ENCODE measurements at regions not wholly inside any gene's neighbourhood (a gene's known extent, or its start where the extent isn't known, plus 50 kb on each side); places are given as distances from the start of the nearest gene placed in this dataset.

DNA sequence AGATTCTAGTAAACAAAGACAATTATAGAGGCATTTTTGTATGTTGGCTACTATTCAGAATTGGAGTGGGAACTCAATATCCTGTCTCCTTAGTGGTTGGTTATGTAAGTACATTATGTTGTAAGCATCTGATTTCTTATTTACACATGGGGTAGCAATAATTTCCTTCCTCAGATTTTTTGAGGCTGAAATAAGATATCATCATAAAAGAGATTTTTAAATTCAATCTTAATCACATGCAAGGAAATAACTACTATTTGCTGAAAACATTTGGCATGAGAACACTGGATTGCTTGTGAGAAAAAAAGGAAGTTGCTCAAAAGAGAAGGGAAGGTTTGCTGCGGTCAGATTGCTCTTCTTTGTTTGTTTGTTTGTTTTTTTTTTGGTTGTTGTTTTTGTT lies 437.7 kb upstream of the HS3ST1 start:
- H3K27ac ChIP-seq (ENCODE audit: low read depth, low read length), result no peak overlapping the region
- H3K4me3 ChIP-seq (ENCODE audit: low read length in 3 of 3), result no peak overlapping the region
- H3K36me3 ChIP-seq (ENCODE audit: control insufficient read depth in 3 of 3, insufficient read depth in 3 of 3, low read length in 3 of 3), result no peaks in the 10 kb centered on the region
- no peaks in the 10 kb centered on the region for H3K4me1 ChIP-seq (ENCODE audit: control insufficient read depth in 3 of 3, insufficient read depth in 3 of 3, low read length in 3 of 3)
- H3K9ac ChIP-seq (ENCODE audit: low read depth in 1 of 3, low read length in 3 of 3), result no peak overlapping the region
- H3K27me3 ChIP-seq (ENCODE audit: control insufficient read depth in 3 of 3, insufficient read depth in 3 of 3, low read length in 3 of 3), result no peaks in the 10 kb centered on the region
- H3K9me3 ChIP-seq (ENCODE audit: control insufficient read depth in 3 of 3, low read length in 3 of 3), result no peaks in the 10 kb centered on the region

DNA sequence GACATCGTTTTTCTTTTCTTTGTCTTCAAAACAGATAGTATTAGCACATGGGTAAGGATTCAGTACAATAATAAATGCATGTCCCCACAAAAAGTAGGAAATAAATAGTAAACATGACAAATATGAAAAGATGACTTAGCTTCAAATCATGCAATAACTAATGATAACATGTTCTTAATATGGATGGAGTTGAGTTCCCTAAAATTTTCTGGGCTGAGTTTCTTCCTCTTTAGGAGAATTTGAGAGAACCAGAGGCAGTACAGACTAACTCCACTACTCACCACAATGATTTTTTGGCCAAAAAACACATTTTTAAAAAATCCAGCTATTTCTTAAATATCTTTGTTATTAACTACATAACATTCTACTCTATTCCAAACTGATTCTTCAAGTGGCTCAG lies 432.3 kb upstream of the HS3ST1 start:
- Histone ChIP-seq H3K27ac (ENCODE audit: low read depth, low read length) (no peak overlapping the region), H3K9ac (ENCODE audit: low read depth in 1 of 3, low read length in 3 of 3) (no peak overlapping the region), H3K4me1 (ENCODE audit: control insufficient read depth in 3 of 3, insufficient read depth in 3 of 3, low read length in 3 of 3) (no peaks in the 10 kb centered on the region), H3K9me3 (ENCODE audit: control insufficient read depth in 3 of 3, low read length in 3 of 3) (no peaks in the 10 kb centered on the region), H3K4me3 (ENCODE audit: low read length in 3 of 3) (no peak overlapping the region), H3K36me3 (ENCODE audit: control insufficient read depth in 3 of 3, insufficient read depth in 3 of 3, low read length in 3 of 3) (no peaks in the 10 kb centered on the region), H3K27me3 (ENCODE audit: control insufficient read depth in 3 of 3, insufficient read depth in 3 of 3, low read length in 3 of 3) (no peaks in the 10 kb centered on the region)

DNA sequence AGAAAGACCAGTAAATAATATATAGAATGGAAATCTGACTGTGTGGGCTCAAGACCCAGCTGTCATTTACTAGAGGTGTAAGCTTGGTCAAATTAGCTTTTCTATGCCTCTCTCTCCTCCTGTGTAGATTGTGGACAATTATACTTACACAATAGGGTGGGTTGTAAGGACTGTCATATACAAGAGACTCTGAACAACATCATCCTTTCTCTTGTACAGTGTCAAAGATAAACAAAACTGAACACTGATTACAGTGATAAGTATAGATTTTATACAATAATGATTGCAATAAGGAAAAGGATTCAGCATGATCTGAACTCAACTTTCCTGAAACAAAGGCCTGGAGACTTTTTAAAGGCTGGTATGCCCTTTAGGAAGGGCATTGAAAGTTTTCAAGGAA lies 429.2 kb upstream of the HS3ST1 start:
- Histone ChIP-seq H3K9ac (ENCODE audit: low read depth in 1 of 3, low read length in 3 of 3) (no peak overlapping the region), H3K9me3 (ENCODE audit: control insufficient read depth in 3 of 3, low read length in 3 of 3) (no peaks in the 10 kb centered on the region), H3K4me1 (ENCODE audit: control insufficient read depth in 3 of 3, insufficient read depth in 3 of 3, low read length in 3 of 3) (no peaks in the 10 kb centered on the region), H3K36me3 (ENCODE audit: control insufficient read depth in 3 of 3, insufficient read depth in 3 of 3, low read length in 3 of 3) (no peaks in the 10 kb centered on the region), H3K27me3 (ENCODE audit: control insufficient read depth in 3 of 3, insufficient read depth in 3 of 3, low read length in 3 of 3) (no peaks in the 10 kb centered on the region), H3K4me3 (ENCODE audit: low read length in 3 of 3) (no peak overlapping the region), H3K27ac (ENCODE audit: low read depth, low read length) (no peak overlapping the region)

DNA sequence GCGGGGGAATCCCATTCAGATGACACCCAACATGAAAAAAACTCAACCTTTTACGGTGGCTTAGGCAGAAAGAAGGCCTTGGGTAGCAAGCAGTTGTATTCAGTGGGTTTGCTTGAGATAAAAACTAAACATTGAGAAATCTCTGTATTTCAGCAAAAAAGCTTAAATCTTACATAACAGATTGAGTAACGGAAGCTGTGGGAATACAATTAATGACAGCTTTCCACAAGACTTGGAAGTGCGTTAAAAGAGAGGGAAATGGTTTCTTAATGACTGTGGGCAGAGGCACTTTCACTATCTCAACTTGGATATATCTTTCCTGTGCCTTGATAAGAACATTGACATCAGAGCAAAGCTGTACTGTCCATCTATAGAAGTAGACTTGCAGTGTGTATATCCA lies 418.5 kb upstream of the HS3ST1 start:
- no peaks in the 10 kb centered on the region for H3K36me3 ChIP-seq (ENCODE audit: control insufficient read depth in 3 of 3, insufficient read depth in 3 of 3, low read length in 3 of 3)
- no peaks in the 10 kb centered on the region for H3K9me3 ChIP-seq (ENCODE audit: control insufficient read depth in 3 of 3, low read length in 3 of 3)
- H3K4me1 ChIP-seq (ENCODE audit: control insufficient read depth in 3 of 3, insufficient read depth in 3 of 3, low read length in 3 of 3), result no peaks in the 10 kb centered on the region
- no peak overlapping the region for H3K9ac ChIP-seq (ENCODE audit: low read depth in 1 of 3, low read length in 3 of 3)
- H3K27ac ChIP-seq (ENCODE audit: low read depth, low read length), result no peak overlapping the region
- no peaks in the 10 kb centered on the region for H3K27me3 ChIP-seq (ENCODE audit: control insufficient read depth in 3 of 3, insufficient read depth in 3 of 3, low read length in 3 of 3)
- no peak overlapping the region for H3K4me3 ChIP-seq (ENCODE audit: low read length in 3 of 3)

DNA sequence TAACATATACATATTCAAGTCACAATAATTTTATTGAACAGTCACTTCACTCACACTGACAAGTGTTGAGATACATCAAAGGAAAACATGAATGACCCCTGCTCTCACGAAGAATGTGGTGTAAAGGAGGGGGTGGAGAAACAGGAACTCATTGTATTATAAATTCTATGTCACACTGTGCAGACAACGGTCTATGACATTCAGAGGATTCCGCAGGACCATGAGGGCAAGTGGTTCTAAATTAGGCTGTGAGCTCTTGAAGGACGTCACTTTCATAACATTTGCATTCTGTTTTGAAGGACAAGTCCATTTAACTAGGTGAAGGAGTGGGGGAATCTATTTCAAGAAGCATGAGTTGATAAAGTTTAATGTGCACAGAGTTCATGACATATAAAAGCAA lies 415.2 kb upstream of the HS3ST1 start:
- H3K27ac ChIP-seq (ENCODE audit: low read depth, low read length), result no peak overlapping the region
- H3K9ac ChIP-seq (ENCODE audit: low read depth in 1 of 3, low read length in 3 of 3), result no peak overlapping the region
- no peaks in the 10 kb centered on the region for H3K36me3 ChIP-seq (ENCODE audit: control insufficient read depth in 3 of 3, insufficient read depth in 3 of 3, low read length in 3 of 3)
- H3K9me3 ChIP-seq (ENCODE audit: control insufficient read depth in 3 of 3, low read length in 3 of 3), result no peaks in the 10 kb centered on the region
- no peaks in the 10 kb centered on the region for H3K4me1 ChIP-seq (ENCODE audit: control insufficient read depth in 3 of 3, insufficient read depth in 3 of 3, low read length in 3 of 3)
- no peak overlapping the region for H3K4me3 ChIP-seq (ENCODE audit: low read length in 3 of 3)
- H3K27me3 ChIP-seq (ENCODE audit: control insufficient read depth in 3 of 3, insufficient read depth in 3 of 3, low read length in 3 of 3), result no peaks in the 10 kb centered on the region

DNA sequence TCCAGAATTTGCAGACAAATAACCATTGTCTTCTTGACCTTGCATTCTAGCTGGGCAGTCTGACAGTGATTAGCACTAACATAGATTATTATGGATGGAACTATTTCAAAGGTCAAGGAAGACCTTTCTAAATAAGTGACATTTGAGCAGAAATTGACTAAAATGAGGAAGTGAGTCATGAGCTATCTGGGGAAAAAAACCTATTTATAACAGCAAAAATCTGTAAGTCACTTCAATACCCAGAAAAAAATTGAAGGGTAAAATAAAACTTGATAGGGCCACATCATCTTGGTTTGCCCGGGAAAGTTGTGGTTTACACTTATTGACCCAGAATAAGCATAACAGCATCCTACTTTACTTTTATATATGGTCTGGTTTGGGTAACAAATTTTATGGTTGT lies 414.6 kb upstream of the HS3ST1 start:
- H3K9me3 ChIP-seq (ENCODE audit: control insufficient read depth in 3 of 3, low read length in 3 of 3), result no peaks in the 10 kb centered on the region
- no peak overlapping the region for H3K27ac ChIP-seq (ENCODE audit: low read depth, low read length)
- H3K4me3 ChIP-seq (ENCODE audit: low read length in 3 of 3), result no peak overlapping the region
- H3K36me3 ChIP-seq (ENCODE audit: control insufficient read depth in 3 of 3, insufficient read depth in 3 of 3, low read length in 3 of 3), result no peaks in the 10 kb centered on the region
- H3K9ac ChIP-seq (ENCODE audit: low read depth in 1 of 3, low read length in 3 of 3), result no peak overlapping the region
- no peaks in the 10 kb centered on the region for H3K27me3 ChIP-seq (ENCODE audit: control insufficient read depth in 3 of 3, insufficient read depth in 3 of 3, low read length in 3 of 3)
- no peaks in the 10 kb centered on the region for H3K4me1 ChIP-seq (ENCODE audit: control insufficient read depth in 3 of 3, insufficient read depth in 3 of 3, low read length in 3 of 3)

DNA sequence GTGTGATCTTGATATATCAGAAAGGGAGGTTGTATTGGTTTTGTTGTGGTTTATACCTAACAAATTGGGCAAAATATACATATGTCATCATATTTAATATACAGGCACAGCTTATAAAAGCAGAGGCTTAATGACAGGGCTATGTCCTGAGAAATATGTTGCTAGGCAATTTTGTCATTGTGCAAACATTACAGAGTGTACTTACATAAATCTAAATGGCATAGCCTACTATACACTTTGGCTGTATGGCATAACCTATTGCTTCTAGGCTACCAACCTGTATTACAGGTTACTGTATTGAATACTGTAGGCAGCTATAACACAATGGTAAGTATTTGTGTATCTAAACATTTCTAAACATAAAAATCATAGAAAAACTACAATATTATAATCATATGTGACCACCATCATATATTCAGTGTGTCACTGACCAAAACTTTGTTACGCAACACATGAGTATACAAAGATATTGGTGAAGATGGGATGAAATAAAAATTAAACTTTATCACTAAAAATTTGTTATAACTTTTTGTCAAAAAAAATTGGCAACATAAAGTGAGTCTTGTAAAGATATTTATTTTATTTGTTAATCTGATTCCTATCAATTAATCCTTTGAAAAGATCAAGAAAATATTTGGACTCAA lies 414.0 kb upstream of the HS3ST1 start:
- H3K36me3 ChIP-seq (ENCODE audit: control insufficient read depth in 3 of 3, insufficient read depth in 3 of 3, low read length in 3 of 3), result no peaks in the 10 kb centered on the region
- no peaks in the 10 kb centered on the region for H3K4me1 ChIP-seq (ENCODE audit: control insufficient read depth in 3 of 3, insufficient read depth in 3 of 3, low read length in 3 of 3)
- no peaks in the 10 kb centered on the region for H3K9me3 ChIP-seq (ENCODE audit: control insufficient read depth in 3 of 3, low read length in 3 of 3)
- no peak overlapping the region for H3K4me3 ChIP-seq (ENCODE audit: low read length in 3 of 3)
- H3K27ac ChIP-seq (ENCODE audit: low read depth, low read length), result no peak overlapping the region
- no peaks in the 10 kb centered on the region for H3K27me3 ChIP-seq (ENCODE audit: control insufficient read depth in 3 of 3, insufficient read depth in 3 of 3, low read length in 3 of 3)
- H3K9ac ChIP-seq (ENCODE audit: low read depth in 1 of 3, low read length in 3 of 3), result no peak overlapping the region

DNA sequence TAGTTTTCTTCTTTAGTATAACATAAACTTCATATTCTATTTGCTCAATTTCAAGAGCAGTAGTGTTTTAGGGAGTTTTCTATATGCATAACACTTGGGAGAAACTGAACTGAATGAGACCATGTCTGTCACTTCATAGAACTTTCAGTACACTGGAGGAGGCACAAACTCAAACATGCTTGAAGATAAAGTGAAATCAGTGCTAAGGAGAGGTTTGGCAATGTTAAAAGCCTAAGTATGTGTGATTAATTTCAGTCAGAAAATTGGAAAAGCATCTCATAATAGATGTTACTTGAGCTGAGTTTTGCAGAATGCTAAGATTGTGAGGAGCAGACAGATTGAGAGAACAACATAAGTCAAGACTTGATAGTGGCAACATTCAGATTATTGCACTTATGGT lies 411.2 kb upstream of the HS3ST1 start:
- Histone ChIP-seq H3K4me1 (ENCODE audit: control insufficient read depth in 3 of 3, insufficient read depth in 3 of 3, low read length in 3 of 3) (no peaks in the 10 kb centered on the region), H3K27ac (ENCODE audit: low read depth, low read length) (no peak overlapping the region), H3K4me3 (ENCODE audit: low read length in 3 of 3) (no peak overlapping the region), H3K9me3 (ENCODE audit: control insufficient read depth in 3 of 3, low read length in 3 of 3) (no peaks in the 10 kb centered on the region), H3K27me3 (ENCODE audit: control insufficient read depth in 3 of 3, insufficient read depth in 3 of 3, low read length in 3 of 3) (no peaks in the 10 kb centered on the region), H3K9ac (ENCODE audit: low read depth in 1 of 3, low read length in 3 of 3) (no peak overlapping the region), H3K36me3 (ENCODE audit: control insufficient read depth in 3 of 3, insufficient read depth in 3 of 3, low read length in 3 of 3) (no peaks in the 10 kb centered on the region)

DNA sequence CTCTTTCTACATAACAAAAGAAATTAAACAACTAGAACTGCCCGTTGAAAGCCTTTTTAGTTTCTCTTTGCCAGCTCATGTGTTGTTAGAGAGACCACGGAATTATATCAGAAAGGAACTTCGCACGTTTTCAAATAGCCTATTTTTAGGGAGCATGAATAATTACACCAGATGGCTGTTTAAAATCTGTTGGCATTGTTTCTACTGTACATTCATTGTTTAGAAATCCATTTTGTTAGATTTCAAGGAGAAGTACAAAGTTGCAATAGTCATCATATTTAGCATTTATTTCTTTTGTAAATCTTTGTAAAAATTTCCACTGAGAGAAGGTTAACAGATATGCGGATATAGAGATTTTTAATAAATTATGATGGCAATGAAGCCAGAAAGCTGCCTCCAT lies 403.0 kb upstream of the HS3ST1 start:
- no peaks in the 10 kb centered on the region for H3K9me3 ChIP-seq (ENCODE audit: control insufficient read depth in 3 of 3, low read length in 3 of 3)
- H3K27ac ChIP-seq (ENCODE audit: low read depth, low read length), result no peak overlapping the region
- no peaks in the 10 kb centered on the region for H3K36me3 ChIP-seq (ENCODE audit: control insufficient read depth in 3 of 3, insufficient read depth in 3 of 3, low read length in 3 of 3)
- no peak overlapping the region for H3K4me3 ChIP-seq (ENCODE audit: low read length in 3 of 3)
- no peak overlapping the region for H3K9ac ChIP-seq (ENCODE audit: low read depth in 1 of 3, low read length in 3 of 3)
- no peaks in the 10 kb centered on the region for H3K4me1 ChIP-seq (ENCODE audit: control insufficient read depth in 3 of 3, insufficient read depth in 3 of 3, low read length in 3 of 3)
- no peaks in the 10 kb centered on the region for H3K27me3 ChIP-seq (ENCODE audit: control insufficient read depth in 3 of 3, insufficient read depth in 3 of 3, low read length in 3 of 3)

DNA sequence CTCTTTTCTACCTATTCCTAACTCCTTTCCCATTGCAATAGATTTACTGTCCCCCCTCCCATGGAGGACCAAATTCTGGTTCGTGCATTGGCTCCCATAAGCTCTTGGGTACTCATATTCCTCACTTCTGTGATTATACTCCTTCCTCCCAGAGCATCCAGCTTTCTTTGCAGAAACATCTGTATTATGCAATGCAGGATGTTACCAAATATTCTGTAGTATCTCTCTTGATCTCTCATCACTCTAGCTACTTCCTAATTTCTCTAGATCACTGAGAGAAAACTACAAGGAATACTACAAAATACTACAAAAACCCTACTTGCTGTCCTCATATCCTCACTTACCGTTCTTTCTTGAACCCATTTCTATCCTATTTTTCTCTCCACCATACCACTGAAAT lies 395.9 kb upstream of the HS3ST1 start:
- Histone ChIP-seq H3K4me1 (ENCODE audit: control insufficient read depth in 3 of 3, insufficient read depth in 3 of 3, low read length in 3 of 3) (no peaks in the 10 kb centered on the region), H3K9me3 (ENCODE audit: control insufficient read depth in 3 of 3, low read length in 3 of 3) (peaks cover 0 to 2% (median 0%) of the 10 kb centered on the region in 3 donors), H3K27me3 (ENCODE audit: control insufficient read depth in 3 of 3, insufficient read depth in 3 of 3, low read length in 3 of 3) (no peaks in the 10 kb centered on the region), H3K4me3 (ENCODE audit: low read length in 3 of 3) (no peak overlapping the region), H3K36me3 (ENCODE audit: control insufficient read depth in 3 of 3, insufficient read depth in 3 of 3, low read length in 3 of 3) (no peaks in the 10 kb centered on the region), H3K9ac (ENCODE audit: low read depth in 1 of 3, low read length in 3 of 3) (no peak overlapping the region), H3K27ac (ENCODE audit: low read depth, low read length) (no peak overlapping the region)

All from skeletal muscle tissue (tissue), 3 donors.